Sigmoid colon (tissue), 6 donors: ENCODE measurements at regions not wholly inside any gene's neighbourhood (a gene's known extent, or its start where the extent isn't known, plus 50 kb on each side); places are given as distances from the start of the nearest gene placed in this dataset.

ENCODE experiments used
- DNase-seq: peaks from one replicate; pipeline ENCODE4 v3.0.0-alpha.2; 2019
- H3K27ac ChIP-seq, 4 donors: fragments of 200-600 bp; sonication (generic); one replicate each; pipeline ENCODE4 v1.5.1; 2016 to 2019; ENCODE audit warnings: mild to moderate bottlenecking in 1 of 4
- H3K27me3 ChIP-seq, 3 donors: fragments of 200-600 bp; sonication (generic); one replicate each; pipeline ENCODE4 v1.5.1; 2019; ENCODE audit warnings: mild to moderate bottlenecking in 1 of 3
- H3K36me3 ChIP-seq, 4 donors: fragments of 200-600 bp; sonication (generic); one replicate each; pipeline ENCODE4 v1.5.1; 2016 to 2019
- H3K4me1 ChIP-seq, 4 donors: fragments of 200-600 bp; sonication (generic); one replicate each; pipeline ENCODE4 v1.5.1; 2017 to 2019
- H3K4me3 ChIP-seq, 4 donors: fragments of 200-600 bp; sonication (generic); one replicate each; pipeline ENCODE4 v1.5.1; 2017 to 2019; ENCODE audit warnings: mild to moderate bottlenecking in 2 of 4, moderate library complexity in 1 of 4
- H3K9me3 ChIP-seq, 4 donors: fragments of 200-600 bp in 3 of 4; sonication (generic) in 3 of 4; one replicate each; pipeline versions ENCODE4 v1.5.1 to v1.6.1; 2013 to 2019
- EP300 ChIP-seq, 4 donors: sonication (generic); formaldehyde crosslinking; IDR thresholded peaks; one replicate each; pipeline ENCODE4 v1.6.1; 2017; ENCODE audit warnings: antibody characterized with exemption in 4 of 4
- POLR2A ChIP-seq, 2 donors: fragments of 450-650 bp; IDR thresholded peaks; one replicate each; pipeline ENCODE4 v1.6.1; 2016; ENCODE audit warnings: antibody characterized with exemption in 2 of 2, mild to moderate bottlenecking in 2 of 2, moderate library complexity in 2 of 2
- POLR2AphosphoS5 ChIP-seq, 4 donors: sonication (generic); formaldehyde crosslinking; IDR thresholded peaks; one replicate each; pipeline ENCODE4 v1.6.1; 2017; ENCODE audit warnings: antibody characterized with exemption in 4 of 4
- WGBS, 2 donors: extraction: QIAGEN DNeasy Blood & Tissue Kit; methylation state at CpG; one replicate each; pipeline ENCODE4 v1.1.7; 2013; 5-methylcytosine and 5-hydroxymethylcytosine counted together
- intact Hi-C: fragments of 100-400 bp; cut with DNase I; formaldehyde crosslinking; loops from one replicate; pipeline ENCODE4 v1.15.1; 2023
- TF ChIP-seq, protein P1 (sequence below), 4 experiments: fragments of 450-650 bp in 3 of 4; fragments of 200-600 bp in 1 of 4; IDR thresholded peaks; one replicate each; pipeline ENCODE4 v1.5.1; 2016 to 2019; ENCODE audit warnings: antibody characterized with exemption in 4 of 4, mild to moderate bottlenecking in 3 of 4, moderate library complexity in 2 of 4
- donor health status: healthy with polysubstance abuse.
- donor health status: healthy.

DNA sequence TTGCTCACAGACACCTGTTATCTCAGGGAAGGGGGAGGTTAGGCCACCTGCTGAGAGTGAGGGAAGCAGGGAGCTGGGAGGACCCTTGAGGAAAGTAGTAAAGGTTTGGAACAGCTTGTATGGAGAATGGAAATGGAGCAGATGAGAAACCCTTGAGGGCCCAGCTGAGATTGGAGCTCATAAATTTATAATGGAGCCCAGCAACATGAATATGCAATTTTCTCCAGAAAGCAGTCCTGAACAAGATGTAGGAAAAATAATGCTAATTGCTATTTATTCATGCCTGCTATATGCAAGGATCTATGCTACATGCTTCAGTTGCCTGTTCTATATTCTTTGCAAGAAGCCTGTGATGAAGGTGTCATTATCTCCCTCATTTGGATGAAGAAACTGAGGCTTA lies 67.5 kb upstream of the LEF1 start:
- H3K36me3 ChIP-seq = no peaks in the 10 kb centered on the region
- no peak for DNase-seq

DNA sequence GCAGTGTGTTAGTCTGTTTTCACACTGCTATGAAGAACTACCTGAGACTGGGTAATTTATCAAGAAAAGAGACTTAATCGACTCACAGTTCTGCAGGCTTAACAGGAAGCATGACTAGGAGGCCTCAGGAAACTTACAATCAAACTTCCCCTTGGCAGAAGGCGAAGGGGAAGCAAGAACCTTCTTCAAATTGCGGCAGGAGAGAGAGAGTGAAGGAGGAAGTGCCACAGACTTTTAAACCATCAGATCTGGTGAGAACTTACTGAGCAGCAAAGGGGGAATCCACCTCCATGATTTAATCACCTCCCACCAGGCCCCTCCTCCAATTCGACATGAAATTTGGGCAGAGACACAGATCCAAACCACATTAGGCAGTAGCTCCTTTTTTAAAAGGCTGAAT lies 59.2 kb upstream of the LEF1 start:
- no peaks in the 10 kb centered on the region for H3K27me3 ChIP-seq
- H3K9me3 ChIP-seq = peaks cover 0 to 1% (median 0%) of the 10 kb centered on the region in 4 donors
- TF ChIP-seq POLR2AphosphoS5 (IDR thresholded peaks at IDR 0.05) = no peak
- TF ChIP-seq, protein P1, sequence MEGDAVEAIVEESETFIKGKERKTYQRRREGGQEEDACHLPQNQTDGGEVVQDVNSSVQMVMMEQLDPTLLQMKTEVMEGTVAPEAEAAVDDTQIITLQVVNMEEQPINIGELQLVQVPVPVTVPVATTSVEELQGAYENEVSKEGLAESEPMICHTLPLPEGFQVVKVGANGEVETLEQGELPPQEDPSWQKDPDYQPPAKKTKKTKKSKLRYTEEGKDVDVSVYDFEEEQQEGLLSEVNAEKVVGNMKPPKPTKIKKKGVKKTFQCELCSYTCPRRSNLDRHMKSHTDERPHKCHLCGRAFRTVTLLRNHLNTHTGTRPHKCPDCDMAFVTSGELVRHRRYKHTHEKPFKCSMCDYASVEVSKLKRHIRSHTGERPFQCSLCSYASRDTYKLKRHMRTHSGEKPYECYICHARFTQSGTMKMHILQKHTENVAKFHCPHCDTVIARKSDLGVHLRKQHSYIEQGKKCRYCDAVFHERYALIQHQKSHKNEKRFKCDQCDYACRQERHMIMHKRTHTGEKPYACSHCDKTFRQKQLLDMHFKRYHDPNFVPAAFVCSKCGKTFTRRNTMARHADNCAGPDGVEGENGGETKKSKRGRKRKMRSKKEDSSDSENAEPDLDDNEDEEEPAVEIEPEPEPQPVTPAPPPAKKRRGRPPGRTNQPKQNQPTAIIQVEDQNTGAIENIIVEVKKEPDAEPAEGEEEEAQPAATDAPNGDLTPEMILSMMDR (IDR thresholded peaks at IDR 0.05) = no peak
- no peak for TF ChIP-seq POLR2A (IDR thresholded peaks at IDR 0.05)
- H3K4me3 ChIP-seq = no peak overlapping the region
- no peak for DNase-seq
- H3K36me3 ChIP-seq = no peaks in the 10 kb centered on the region
- intact Hi-C loops = no loop called here
- H3K27ac ChIP-seq = no peak overlapping the region
- WGBS, 2 donors = 60 to 84% methylated on average over 4 of the region's 4 CpGs
- H3K4me1 ChIP-seq = peaks cover 0 to 3% (median 0%) of the 10 kb centered on the region in 4 donors

More for the DNA sequence above, 67.5 kb upstream of the LEF1 start:
- no peak for TF ChIP-seq POLR2AphosphoS5 (IDR thresholded peaks at IDR 0.05)
- TF ChIP-seq, protein P1 (IDR thresholded peaks at IDR 0.05) = no peak
- no peak for TF ChIP-seq POLR2A (IDR thresholded peaks at IDR 0.05)
- TF ChIP-seq EP300 (IDR thresholded peaks at IDR 0.05) = no peak
- H3K4me1 ChIP-seq = no peaks in the 10 kb centered on the region
- peaks cover 0 to 1% (median 0%) of the 10 kb centered on the region in 4 donors for H3K9me3 ChIP-seq
- H3K27me3 ChIP-seq = no peaks in the 10 kb centered on the region
- intact Hi-C loops = no loop called here
- H3K4me3 ChIP-seq = no peak overlapping the region
- no peak overlapping the region for H3K27ac ChIP-seq

DNA sequence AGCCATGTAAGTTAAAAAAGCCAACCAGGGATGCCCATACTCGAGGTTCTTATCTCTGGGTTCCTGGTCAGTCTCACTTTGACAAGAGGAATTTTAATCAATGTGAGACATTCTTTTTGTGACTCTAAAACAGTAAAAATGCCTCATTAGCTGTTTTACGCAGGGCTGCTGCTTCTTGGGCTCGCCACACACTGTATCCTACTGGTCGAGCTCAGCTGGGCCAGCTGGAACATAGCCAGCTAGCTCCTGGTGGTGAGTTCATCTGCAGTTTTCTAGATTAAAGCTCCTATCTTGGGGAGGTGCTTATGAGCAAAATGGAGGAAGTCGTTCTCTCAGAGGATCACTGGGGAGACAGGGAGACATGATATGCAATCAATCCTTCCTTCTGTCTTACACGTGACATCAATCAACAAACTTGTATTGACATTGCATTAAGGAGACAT lies 55.9 kb upstream of the LEF1 start:
- H3K36me3 ChIP-seq = no peaks in the 10 kb centered on the region
- no peaks in the 10 kb centered on the region for H3K9me3 ChIP-seq
- no peak for DNase-seq
- H3K4me1 ChIP-seq = peaks cover 0 to 3% (median 0%) of the 10 kb centered on the region in 4 donors
- no peak overlapping the region for H3K4me3 ChIP-seq
- TF ChIP-seq, protein P1 (IDR thresholded peaks at IDR 0.05) = no peak
- TF ChIP-seq EP300 (IDR thresholded peaks at IDR 0.05) = no peak
- no peak for TF ChIP-seq POLR2AphosphoS5 (IDR thresholded peaks at IDR 0.05)
- TF ChIP-seq POLR2A (IDR thresholded peaks at IDR 0.05) = no peak
- 51 to 59% methylated on average over 6 of the region's 6 CpGs for WGBS, 2 donors
- no peaks in the 10 kb centered on the region for H3K27me3 ChIP-seq
- intact Hi-C loops = no loop called here
- H3K27ac ChIP-seq = no peak overlapping the region

DNA sequence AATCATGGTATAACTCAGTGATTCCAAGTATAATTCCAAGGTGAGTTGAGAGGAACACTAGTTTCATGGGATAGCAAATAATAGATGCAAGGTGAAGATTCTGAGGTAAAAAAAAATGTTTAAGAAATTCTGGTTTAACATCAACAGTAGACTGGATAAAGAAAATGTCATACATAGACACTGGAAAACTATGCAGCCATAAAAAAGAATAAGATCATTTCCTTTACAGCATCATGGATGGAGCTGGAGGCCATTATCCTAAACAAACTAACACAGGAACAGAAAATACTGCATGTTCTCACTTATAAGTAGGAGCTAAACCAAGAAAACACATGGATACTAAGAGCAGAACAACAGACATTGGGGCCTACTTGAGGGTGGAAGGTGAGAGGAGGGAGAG lies 54.6 kb upstream of the LEF1 start:
- intact Hi-C loops = no loop called here
- no peak overlapping the region for H3K4me3 ChIP-seq
- H3K4me1 ChIP-seq = peaks cover 0 to 3% (median 0%) of the 10 kb centered on the region in 4 donors
- H3K36me3 ChIP-seq = no peaks in the 10 kb centered on the region
- TF ChIP-seq POLR2AphosphoS5 (IDR thresholded peaks at IDR 0.05) = no peak
- no peak for TF ChIP-seq POLR2A (IDR thresholded peaks at IDR 0.05)
- TF ChIP-seq, protein P1 (IDR thresholded peaks at IDR 0.05) = no peak
- TF ChIP-seq EP300 (IDR thresholded peaks at IDR 0.05) = no peak
- H3K27ac ChIP-seq = no peak overlapping the region
- H3K27me3 ChIP-seq = no peaks in the 10 kb centered on the region
- no peaks in the 10 kb centered on the region for H3K9me3 ChIP-seq
- no peak for DNase-seq

DNA sequence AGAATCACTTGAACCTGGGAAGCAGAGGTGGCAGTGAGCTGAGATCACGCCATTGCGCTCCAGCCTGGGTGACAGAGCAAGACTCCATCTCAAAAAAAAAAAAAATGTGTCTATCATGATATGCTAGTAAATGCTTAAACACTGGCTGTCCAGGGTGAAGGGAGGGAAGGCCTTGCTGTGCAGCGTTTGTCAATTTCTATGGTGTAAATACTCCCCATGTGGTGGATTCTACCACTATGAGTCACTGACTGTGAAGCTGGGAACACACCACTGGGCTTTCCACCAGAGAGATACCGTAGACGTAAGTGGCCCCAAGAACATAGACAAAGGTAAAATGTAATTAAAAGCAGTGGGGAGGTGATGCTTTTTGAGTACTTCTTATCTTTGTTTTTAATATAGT lies 51.3 kb upstream of the LEF1 start:
- no peak for DNase-seq
- Histone ChIP-seq H3K27me3 (no peaks in the 10 kb centered on the region), H3K36me3 (no peaks in the 10 kb centered on the region), H3K9me3 (no peaks in the 10 kb centered on the region), H3K27ac (no peak overlapping the region), H3K4me3 (no peak overlapping the region), H3K4me1 (peaks cover 0 to 3% (median 0%) of the 10 kb centered on the region in 4 donors)
- intact Hi-C loops = no loop called here
- 95% methylated on average over 5 of the region's 5 CpGs for WGBS, 2 donors
- TF ChIP-seq, protein P1 (IDR thresholded peaks at IDR 0.05) = no peak
- no peak for TF ChIP-seq EP300 (IDR thresholded peaks at IDR 0.05)
